GM19452 (cell line): ENCODE measurements at regions not wholly inside any gene's neighbourhood (a gene's known extent, or its start where the extent isn't known, plus 50 kb on each side); places are given as distances from the start of the nearest gene placed in this dataset.
"Not testable (repeated sequence)": the region's sequence is repeated elsewhere in the genome, so short reads cannot be mapped to it uniquely, and the experiment has no call there.

Source experiments
- ATAC-seq: cut with Tn5 transposase; IDR thresholded peaks from one replicate; pipeline ENCODE4 v1.9.1; 2021; ENCODE audit not compliant: unreplicated experiment

DNA sequence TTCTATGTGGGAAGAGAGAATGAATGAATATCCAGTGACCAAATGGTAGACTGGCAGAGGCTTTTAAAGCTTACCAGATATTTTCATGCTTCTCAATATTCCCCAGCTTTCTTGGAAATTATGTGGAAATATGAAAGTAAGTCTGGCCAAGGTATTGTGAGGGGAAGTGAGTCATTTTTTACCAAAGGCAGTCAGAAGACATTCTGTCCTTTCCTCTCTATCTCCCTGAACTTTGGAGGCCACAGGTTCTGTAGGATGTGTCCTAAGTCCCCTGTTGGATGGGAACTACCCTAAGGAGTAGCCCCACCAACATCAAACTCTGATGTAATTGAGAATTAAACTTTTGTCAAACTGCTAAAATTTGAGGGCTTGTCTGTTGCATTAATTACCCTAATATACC, 593.8 kb upstream of the NRSN1 start:
- no peak for ATAC-seq

DNA sequence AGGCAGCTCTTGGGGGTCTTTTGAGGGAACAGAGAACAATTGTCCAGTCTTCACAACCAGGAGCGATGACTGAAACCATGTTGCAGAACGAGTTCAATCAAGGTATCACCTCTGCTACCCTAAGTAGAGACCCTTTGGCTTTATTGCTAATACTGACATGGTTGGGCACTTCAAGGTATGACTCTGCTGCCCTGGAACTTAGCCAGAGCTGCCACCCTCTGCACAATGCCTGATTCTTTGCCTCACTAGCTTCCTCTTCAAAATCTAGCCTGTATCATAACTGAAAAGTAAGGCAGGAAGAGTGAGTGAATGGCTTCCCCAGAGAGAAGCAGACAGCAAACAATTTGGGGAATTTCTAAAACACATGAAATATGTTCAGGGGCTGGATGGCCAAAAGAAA, 592.7 kb upstream of the NRSN1 start:
- ATAC-seq, result no peak

DNA sequence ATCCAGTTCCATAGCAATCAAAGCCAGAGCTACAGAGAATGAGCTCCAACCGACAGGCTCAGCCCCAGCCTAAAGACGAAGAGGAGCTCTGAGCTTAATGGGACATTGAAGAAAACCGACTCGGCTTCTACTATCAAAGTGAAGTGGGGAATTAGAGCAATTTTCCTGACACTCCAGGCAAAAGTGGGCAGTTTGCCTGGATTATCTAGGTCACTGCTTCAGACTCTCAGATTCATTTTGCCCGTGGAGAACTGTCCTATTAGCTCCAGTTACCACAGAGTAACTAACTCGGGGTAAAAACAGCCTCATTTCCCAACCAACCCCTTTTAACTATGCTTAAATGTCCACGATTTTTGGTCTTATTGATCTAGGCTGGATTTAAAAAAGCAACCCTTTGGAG, 592.1 kb upstream of the NRSN1 start:
- ATAC-seq, result no peak

- no peak for ATAC-seq
Observed at GRCh38 chr6:23534351-23534750, 591.7 kb upstream of the NRSN1 start.

DNA sequence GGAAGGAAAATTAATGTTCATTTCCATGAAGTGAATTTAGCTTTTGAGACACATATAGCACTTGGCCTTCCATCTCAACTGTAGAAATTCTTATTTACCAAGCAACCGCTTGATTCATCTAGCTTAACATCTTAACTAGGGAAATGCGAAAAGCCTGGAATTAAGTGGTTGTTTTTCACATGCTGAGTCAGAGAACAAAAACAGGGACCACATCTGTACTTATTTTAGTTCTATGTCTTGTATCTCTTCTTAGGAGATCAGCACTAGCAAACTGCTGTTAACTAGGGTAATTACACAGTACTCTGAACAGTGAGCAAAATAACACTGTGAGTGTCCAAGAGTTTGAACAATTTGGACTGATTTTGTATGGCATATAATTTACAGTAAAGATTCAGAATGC, 590.9 kb upstream of the NRSN1 start:
- ATAC-seq, result no peak

DNA sequence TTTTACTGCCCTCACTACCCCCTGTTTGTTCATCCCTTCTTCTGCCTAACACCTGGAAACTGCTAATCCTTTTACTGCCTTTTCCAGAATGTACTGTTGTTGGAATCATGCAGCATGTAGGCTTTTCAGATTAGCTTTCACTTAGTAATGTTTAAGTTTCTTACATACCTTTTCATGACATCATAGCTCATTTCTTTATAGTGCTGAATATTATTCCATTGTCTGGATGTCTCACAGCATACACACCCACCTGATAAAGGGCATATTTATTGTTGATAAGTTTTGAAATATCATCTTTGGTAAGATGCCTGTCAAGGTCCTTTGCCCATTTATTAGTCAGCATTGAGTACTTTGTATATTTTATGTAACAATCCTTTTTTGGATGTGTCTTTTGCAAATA, 588.2 kb upstream of the NRSN1 start:
- ATAC-seq, result no peak

DNA sequence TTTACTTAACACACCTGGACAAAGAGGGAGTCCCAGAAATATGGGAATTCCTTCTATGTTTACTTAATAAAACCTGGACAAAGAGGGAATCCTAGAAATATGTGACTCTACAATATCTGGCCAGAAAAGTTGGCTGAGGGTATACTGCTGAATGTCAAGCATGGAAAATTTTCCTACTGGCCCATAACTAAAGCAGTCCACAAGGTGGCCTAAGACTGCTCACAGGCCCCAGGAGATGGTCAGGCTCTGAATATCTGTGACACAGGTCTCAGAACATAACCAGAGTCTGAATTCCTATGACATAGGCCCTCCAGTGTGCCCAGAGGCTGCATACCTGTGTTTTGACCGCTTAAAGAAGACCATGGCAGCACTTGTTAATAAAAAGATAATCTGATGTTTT, 578.2 kb upstream of the NRSN1 start:
- ATAC-seq, result no peak

DNA sequence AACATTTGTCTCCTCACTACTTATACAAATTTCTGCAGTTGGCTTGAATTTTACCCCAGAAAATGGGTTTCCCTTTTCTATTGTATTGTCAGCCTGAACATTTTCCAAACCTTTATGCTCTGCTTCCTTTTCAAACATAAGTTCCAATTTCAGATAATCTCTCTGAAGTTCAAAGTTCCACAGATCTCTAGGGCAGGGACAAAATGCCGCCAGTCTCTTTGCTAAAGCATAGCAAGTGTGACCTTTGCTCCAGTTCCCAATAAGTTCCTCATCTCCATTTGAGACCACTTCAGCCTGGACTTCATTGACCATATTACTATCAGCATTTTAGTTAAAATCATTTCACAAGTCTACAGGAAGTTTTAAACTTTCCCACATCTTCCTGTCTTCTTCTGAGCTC, 571.1 kb upstream of the NRSN1 start:
- ATAC-seq, result not testable (repeated sequence)

GRCh38 chr6:23559587-23560343, 566.2 kb upstream of the NRSN1 start:
- ATAC-seq, result no peak

GRCh38 chr6:23561732-23562131, 564.3 kb upstream of the NRSN1 start:
- no peak for ATAC-seq

DNA sequence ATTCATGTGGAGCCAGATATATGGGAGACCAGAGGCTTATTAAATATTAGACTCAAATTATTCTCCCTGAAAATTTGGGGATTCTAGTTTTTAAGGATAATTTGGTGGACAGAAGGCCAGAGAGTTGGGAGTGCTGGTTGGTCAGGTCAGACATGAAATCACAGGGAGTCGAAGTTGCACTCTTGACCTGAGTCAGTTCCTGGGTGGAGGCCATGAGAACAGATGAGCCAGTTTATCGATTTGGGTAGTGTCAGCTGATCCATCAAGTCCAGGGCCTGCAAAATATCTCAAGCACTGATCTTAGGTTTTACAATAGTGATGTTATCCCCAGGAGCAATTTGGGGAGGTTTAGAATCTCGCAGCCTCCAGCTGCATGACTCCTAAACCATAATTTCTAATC, 563.5 kb upstream of the NRSN1 start:
- ATAC-seq, result no peak

- ATAC-seq, result no peak
Observed at GRCh38 chr6:23563323-23563722, 562.7 kb upstream of the NRSN1 start.

- ATAC-seq, result no peak
Observed at GRCh38 chr6:23566418-23566817, 559.6 kb upstream of the NRSN1 start.

DNA sequence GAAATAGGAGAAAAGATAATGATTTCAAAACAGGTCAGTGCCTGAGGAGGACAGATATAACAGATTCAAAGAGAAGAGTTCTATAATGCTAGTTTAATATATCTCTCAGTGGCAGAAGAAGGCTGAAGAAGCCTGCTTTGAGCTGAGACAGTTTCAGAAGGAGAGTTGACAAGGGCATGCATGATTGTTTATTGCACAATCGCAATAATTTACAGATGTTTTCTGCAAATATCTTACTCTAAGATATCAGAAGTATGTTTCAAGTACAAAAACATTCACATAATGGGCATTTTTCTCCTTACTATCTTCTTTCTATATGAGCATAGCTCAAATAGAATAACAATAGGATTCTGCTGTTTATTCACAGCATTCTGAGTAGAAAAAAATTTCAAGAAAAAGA, 557.7 kb upstream of the NRSN1 start:
- no peak for ATAC-seq

GRCh38 chr6:23584134-23584763, 541.8 kb upstream of the NRSN1 start:
- no peak for ATAC-seq

GRCh38 chr6:23587582-23587981, 538.4 kb upstream of the NRSN1 start:
- ATAC-seq, result no peak

DNA sequence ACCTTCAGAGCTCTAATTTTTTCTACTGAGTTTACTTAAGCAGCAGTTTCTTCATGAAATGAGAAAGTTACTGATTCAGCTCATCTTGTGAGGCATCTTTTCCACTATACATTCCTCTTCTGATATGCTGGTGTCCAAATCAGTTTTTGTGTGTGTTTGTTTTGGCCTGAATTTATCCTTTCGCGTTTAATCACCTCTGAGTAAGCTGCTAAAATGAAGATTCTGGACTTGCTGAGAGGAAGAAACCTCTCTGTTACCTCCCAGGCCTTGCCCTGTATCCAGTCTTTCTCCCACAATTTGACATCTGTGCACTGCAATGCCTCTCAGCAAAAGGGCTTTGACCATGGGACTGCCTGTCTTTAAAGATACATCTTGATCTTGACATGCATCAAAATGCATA, 536.2 kb upstream of the NRSN1 start:
- no peak for ATAC-seq

GRCh38 chr6:23590498-23591126, 535.4 kb upstream of the NRSN1 start:
- ATAC-seq, result no peak

DNA sequence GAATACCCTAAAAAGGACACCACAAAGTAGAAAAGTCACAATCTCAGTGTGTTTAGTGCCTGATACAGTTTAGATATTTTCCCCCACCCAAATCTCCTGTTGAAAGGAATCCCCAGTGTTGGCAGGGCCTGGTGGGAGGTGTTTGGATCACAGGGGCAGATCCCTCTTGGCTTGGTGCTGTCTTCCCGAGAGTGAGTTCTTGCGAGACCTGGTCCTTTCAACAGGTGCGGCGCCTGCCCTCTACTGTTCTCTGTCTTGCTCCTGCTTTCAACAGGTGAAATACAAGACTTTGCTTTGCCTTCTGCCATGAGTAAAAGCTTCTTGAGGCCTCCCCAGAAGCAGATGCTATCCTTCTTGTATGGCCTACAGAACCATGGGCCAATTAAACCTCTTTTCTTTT, 534.3 kb upstream of the NRSN1 start:
- ATAC-seq, result no peak

DNA sequence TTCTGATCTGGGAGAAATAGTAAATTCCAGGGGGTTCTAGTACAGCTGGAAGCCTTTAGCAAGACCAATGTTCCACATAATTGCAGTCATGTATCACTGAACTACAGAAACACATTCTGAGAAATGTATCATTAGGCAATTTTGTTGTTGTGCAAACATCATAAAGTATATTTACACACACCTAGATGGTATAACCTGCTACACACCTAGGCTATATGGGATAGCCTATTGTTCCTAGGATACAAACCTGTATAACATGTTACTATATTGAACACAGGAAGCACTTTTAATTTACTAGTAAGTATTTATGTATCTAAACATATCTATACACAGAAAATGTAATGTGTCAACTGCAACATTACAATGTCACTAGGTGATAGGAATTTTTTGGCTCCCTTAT, 525.9 kb upstream of the NRSN1 start:
- ATAC-seq, result no peak

GRCh38 chr6:23601811-23602345, 524.1 kb upstream of the NRSN1 start:
- ATAC-seq, result no peak

- ATAC-seq, result no peak
Observed at GRCh38 chr6:23608931-23609435, 517.0 kb upstream of the NRSN1 start.
